ENCODE measurements at regions not wholly inside any gene's neighbourhood (a gene's known extent, or its start where the extent isn't known, plus 50 kb on each side); places are given as distances from the start of the nearest gene placed in this dataset.

GRCh38 chr2:190765386-190766173, 115.0 kb upstream of the GLS start:
- no peaks in the 10 kb centered on the region for H3K9me3 ChIP-seq
- H3K27me3 ChIP-seq: no peaks in the 10 kb centered on the region
- TF ChIP-seq CTCF (IDR thresholded peaks at IDR 0.05): no peak
- no peak overlapping the region for H3K4me3 ChIP-seq
- no peak for DNase-seq (ENCODE audit: low spot score)
- no peaks in the 10 kb centered on the region for H3K4me1 ChIP-seq
- H3K27ac ChIP-seq: peak overlapping the region in 1 of 2 donors; percentile 19
- H3K36me3 ChIP-seq: no peaks in the 10 kb centered on the region

DNA sequence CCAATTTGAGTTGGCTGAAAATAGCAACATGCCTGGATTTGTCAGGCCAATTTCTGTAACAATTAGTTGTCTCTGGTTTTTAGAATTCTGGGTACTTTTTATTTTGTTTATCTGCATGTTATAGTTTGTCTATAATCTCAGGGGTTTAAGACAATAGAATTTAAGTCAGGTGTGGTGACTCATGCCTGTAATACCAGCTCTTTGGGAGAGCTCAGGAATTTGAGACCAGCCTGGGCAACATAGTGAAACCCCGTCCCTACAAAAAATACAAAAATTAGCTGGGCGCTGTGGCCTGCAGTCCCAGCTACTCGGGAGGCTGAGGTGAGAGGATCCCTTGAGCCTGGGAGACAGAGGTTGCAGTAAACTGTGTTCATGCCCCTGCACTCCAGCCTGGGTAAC, 114.4 kb upstream of the GLS start:
- no peak for DNase-seq (ENCODE audit: low spot score)
- H3K9me3 ChIP-seq: no peaks in the 10 kb centered on the region
- H3K36me3 ChIP-seq: no peaks in the 10 kb centered on the region
- H3K4me3 ChIP-seq: no peak overlapping the region
- TF ChIP-seq CTCF (IDR thresholded peaks at IDR 0.05): no peak
- no peaks in the 10 kb centered on the region for H3K4me1 ChIP-seq
- peak overlapping the region in 1 of 2 donors; percentile 19 for H3K27ac ChIP-seq
- H3K27me3 ChIP-seq: no peaks in the 10 kb centered on the region

- no peaks in the 10 kb centered on the region for H3K27me3 ChIP-seq
- H3K4me3 ChIP-seq: no peak overlapping the region
- H3K4me1 ChIP-seq: no peaks in the 10 kb centered on the region
- no peak for TF ChIP-seq CTCF (IDR thresholded peaks at IDR 0.05)
- no peaks in the 10 kb centered on the region for H3K9me3 ChIP-seq
- no peak overlapping the region for H3K27ac ChIP-seq
- DNase-seq (ENCODE audit: low spot score): no peak
- no peaks in the 10 kb centered on the region for H3K36me3 ChIP-seq
Observed at GRCh38 chr2:190766595-190766994, 114.0 kb upstream of the GLS start.

- Histone ChIP-seq H3K27me3 (no peaks in the 10 kb centered on the region), H3K4me3 (no peak overlapping the region), H3K36me3 (no peaks in the 10 kb centered on the region), H3K9me3 (no peaks in the 10 kb centered on the region), H3K4me1 (no peaks in the 10 kb centered on the region), H3K27ac (no peak overlapping the region)
- DNase-seq (ENCODE audit: low spot score): no peak
- no peak for TF ChIP-seq CTCF (IDR thresholded peaks at IDR 0.05)
Observed at GRCh38 chr2:190767821-190768220, 112.8 kb upstream of the GLS start.

- no peak for TF ChIP-seq CTCF (IDR thresholded peaks at IDR 0.05)
- Histone ChIP-seq H3K36me3 (no peaks in the 10 kb centered on the region), H3K9me3 (no peaks in the 10 kb centered on the region), H3K4me3 (no peak overlapping the region), H3K27me3 (no peaks in the 10 kb centered on the region), H3K4me1 (no peaks in the 10 kb centered on the region), H3K27ac (no peak overlapping the region)
- DNase-seq (ENCODE audit: low spot score): no peak
Observed at GRCh38 chr2:190769258-190769657, 111.4 kb upstream of the GLS start.

- H3K27me3 ChIP-seq: no peaks in the 10 kb centered on the region
- no peak for DNase-seq (ENCODE audit: low spot score)
- H3K27ac ChIP-seq: no peak overlapping the region
- no peaks in the 10 kb centered on the region for H3K36me3 ChIP-seq
- TF ChIP-seq CTCF (IDR thresholded peaks at IDR 0.05): no peak
- no peaks in the 10 kb centered on the region for H3K9me3 ChIP-seq
- no peaks in the 10 kb centered on the region for H3K4me1 ChIP-seq
- no peak overlapping the region for H3K4me3 ChIP-seq
Observed at GRCh38 chr2:190771726-190772125, 108.9 kb upstream of the GLS start.

All from right atrium auricular region (tissue), 2 donors.